Ishikawa (cell line): ENCODE measurements at regions not wholly inside any gene's neighbourhood (a gene's known extent, or its start where the extent isn't known, plus 50 kb on each side); places are given as distances from the start of the nearest gene placed in this dataset.

ENCODE experiments used
- CEBPB ChIP-seq: IDR thresholded peaks from 2 replicates; pipeline ENCODE4 v1.6.1; 2012
- CREB1 ChIP-seq: IDR thresholded peaks from 2 replicates; pipeline ENCODE4 v1.6.1; 2012; ENCODE audit warnings: low read depth
- EGR1 ChIP-seq: IDR thresholded peaks from 2 replicates; pipeline ENCODE4 v1.6.1; 2012
- EP300 ChIP-seq: IDR thresholded peaks from 2 replicates; pipeline ENCODE4 v1.6.1; 2012; ENCODE audit warnings: borderline replicate concordance
- FOXM1 ChIP-seq: IDR thresholded peaks from 2 replicates; pipeline ENCODE4 v1.6.1; 2012; ENCODE audit warnings: low read depth, borderline replicate concordance
- NFIC ChIP-seq: IDR thresholded peaks from 2 replicates; pipeline ENCODE4 v1.6.1; 2012
- RAD21 ChIP-seq: IDR thresholded peaks from 2 replicates; pipeline ENCODE4 v1.6.1; 2012; ENCODE audit warnings: low read depth
- TAF1 ChIP-seq: IDR thresholded peaks from 2 replicates; pipeline ENCODE4 v1.6.1; 2012; ENCODE audit warnings: low read depth, mild to moderate bottlenecking
- TCF12 ChIP-seq: IDR thresholded peaks from 2 replicates; pipeline ENCODE4 v1.6.1; 2012; ENCODE audit warnings: low read depth
- TEAD4 ChIP-seq: IDR thresholded peaks from 2 replicates; pipeline ENCODE4 v1.6.1; 2012
- YY1 ChIP-seq: IDR thresholded peaks from 2 replicates; pipeline ENCODE4 v1.6.1; 2012; ENCODE audit warnings: low read depth
- ZBTB7A ChIP-seq: IDR thresholded peaks from 2 replicates; pipeline ENCODE4 v1.6.1; 2012; ENCODE audit warnings: low read depth
- TF ChIP-seq, protein P1 (sequence below): IDR thresholded peaks from 2 replicates; pipeline ENCODE4 v1.6.1; 2012
- TF ChIP-seq, protein P2 (sequence below): IDR thresholded peaks from 2 replicates; pipeline ENCODE4 v1.6.1; 2012
- TF ChIP-seq, protein P3 (sequence below): IDR thresholded peaks from 2 replicates; pipeline ENCODE4 v1.6.1; 2012; ENCODE audit warnings: low read depth, mild to moderate bottlenecking

DNA sequence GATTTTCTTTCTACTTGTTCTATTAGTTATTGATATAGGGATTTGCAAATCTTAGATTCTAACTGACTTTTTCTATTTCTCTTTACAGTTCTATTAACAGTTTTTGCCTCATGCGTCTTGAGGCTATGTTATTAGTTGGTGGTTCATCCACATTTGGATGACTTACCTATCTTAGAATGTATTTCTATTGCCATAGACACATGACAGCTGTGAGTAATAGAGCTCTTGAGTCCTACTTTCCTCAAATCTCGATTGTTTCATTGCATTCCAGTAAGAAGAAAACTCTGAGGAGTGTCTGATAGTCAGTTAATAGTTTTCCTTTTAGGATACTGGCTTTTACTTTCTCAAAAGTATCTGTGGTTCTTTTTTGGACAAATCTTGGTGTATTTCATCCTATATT lies 241.4 kb upstream of the ZNF32 start:
- no peak for TF ChIP-seq TCF12
- TF ChIP-seq ZBTB7A, result no peak
- no peak for TF ChIP-seq NFIC
- no peak for TF ChIP-seq FOXM1
- no peak for TF ChIP-seq YY1
- no peak for TF ChIP-seq EGR1
- no peak for TF ChIP-seq RAD21
- TF ChIP-seq, protein P1, sequence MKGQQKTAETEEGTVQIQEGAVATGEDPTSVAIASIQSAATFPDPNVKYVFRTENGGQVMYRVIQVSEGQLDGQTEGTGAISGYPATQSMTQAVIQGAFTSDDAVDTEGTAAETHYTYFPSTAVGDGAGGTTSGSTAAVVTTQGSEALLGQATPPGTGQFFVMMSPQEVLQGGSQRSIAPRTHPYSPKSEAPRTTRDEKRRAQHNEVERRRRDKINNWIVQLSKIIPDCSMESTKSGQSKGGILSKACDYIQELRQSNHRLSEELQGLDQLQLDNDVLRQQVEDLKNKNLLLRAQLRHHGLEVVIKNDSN, result no peak
- TF ChIP-seq TAF1, result no peak
- TF ChIP-seq, protein P2, sequence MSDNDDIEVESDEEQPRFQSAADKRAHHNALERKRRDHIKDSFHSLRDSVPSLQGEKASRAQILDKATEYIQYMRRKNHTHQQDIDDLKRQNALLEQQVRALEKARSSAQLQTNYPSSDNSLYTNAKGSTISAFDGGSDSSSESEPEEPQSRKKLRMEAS, result no peak
- TF ChIP-seq, protein P3, sequence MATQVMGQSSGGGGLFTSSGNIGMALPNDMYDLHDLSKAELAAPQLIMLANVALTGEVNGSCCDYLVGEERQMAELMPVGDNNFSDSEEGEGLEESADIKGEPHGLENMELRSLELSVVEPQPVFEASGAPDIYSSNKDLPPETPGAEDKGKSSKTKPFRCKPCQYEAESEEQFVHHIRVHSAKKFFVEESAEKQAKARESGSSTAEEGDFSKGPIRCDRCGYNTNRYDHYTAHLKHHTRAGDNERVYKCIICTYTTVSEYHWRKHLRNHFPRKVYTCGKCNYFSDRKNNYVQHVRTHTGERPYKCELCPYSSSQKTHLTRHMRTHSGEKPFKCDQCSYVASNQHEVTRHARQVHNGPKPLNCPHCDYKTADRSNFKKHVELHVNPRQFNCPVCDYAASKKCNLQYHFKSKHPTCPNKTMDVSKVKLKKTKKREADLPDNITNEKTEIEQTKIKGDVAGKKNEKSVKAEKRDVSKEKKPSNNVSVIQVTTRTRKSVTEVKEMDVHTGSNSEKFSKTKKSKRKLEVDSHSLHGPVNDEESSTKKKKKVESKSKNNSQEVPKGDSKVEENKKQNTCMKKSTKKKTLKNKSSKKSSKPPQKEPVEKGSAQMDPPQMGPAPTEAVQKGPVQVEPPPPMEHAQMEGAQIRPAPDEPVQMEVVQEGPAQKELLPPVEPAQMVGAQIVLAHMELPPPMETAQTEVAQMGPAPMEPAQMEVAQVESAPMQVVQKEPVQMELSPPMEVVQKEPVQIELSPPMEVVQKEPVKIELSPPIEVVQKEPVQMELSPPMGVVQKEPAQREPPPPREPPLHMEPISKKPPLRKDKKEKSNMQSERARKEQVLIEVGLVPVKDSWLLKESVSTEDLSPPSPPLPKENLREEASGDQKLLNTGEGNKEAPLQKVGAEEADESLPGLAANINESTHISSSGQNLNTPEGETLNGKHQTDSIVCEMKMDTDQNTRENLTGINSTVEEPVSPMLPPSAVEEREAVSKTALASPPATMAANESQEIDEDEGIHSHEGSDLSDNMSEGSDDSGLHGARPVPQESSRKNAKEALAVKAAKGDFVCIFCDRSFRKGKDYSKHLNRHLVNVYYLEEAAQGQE, result no peak
- no peak for TF ChIP-seq CEBPB
- TF ChIP-seq EP300, result no peak
- no peak for TF ChIP-seq CREB1
- no peak for TF ChIP-seq TEAD4

DNA sequence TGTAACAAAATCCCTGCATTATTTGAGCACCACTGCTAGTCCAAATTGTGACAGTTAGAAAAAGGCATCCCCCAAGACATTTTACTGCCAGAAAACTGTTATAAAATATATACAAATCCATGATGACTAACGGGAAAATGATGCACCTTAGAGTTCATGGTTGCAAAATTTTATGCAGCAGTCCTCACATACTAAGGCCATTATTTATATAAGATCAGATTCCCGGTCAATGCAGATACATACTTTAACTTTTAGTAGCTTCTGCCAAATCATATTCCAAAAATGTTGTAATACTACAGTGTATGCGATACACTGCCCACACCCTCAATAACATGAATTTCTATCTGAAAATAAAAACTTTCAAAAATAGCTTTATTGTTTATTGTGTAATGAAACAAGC lies 239.9 kb upstream of the ZNF32 start:
- TF ChIP-seq TCF12 (no peak), EP300 (no peak), RAD21 (no peak), EGR1 (no peak), NFIC (no peak), ZBTB7A (no peak), FOXM1 (no peak), CEBPB (no peak), TAF1 (no peak), CREB1 (no peak), TEAD4 (no peak), YY1 (no peak)
- TF ChIP-seq, protein P1, result no peak
- TF ChIP-seq, protein P2, result no peak
- TF ChIP-seq, protein P3, result no peak

DNA sequence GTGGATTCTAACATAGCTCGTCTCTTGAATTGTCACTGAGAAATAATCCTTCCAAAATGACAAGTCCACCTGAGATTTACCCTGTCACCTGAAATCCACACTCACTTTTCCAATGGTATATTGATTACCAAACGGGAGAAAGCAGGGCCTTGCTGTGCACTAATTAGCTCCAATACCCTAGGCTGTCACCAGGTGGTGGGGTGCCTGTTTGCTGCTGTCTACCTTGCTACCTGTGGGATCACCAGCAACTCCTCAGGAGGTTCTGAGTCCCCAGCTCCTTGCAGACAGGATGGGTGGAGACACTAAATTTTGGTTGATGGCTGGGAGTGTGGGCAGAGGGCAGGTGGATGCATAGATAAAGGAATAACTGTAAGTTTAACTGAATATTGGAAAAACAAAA lies 237.2 kb upstream of the ZNF32 start:
- TF ChIP-seq EGR1, result no peak
- TF ChIP-seq, protein P3, result no peak

DNA sequence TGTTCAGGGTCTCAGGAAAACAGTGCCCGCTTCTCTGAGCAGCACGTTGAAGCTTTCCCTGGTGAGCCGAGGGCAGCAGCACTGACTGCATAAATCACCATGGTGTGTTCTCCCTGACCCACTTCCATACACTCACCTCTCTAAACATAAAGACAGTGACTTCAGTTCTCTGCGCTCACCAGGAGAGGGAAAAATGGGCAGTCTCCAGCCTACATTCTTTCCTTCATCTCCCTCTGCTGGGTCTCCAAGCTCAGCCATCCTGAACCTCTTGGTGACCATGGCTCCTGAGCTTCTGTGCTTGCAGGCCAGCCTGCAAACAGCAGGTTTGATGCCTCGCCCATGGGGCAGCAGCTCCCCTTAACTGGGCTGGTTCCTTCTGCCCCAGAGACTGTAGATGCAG lies 236.6 kb upstream of the ZNF32 start:
- no peak for TF ChIP-seq EP300
- TF ChIP-seq, protein P1, result no peak
- TF ChIP-seq CREB1, result no peak
- no peak for TF ChIP-seq RAD21
- TF ChIP-seq CEBPB, result no peak
- TF ChIP-seq TEAD4, result no peak
- TF ChIP-seq, protein P3, result no peak
- TF ChIP-seq EGR1, result no peak
- TF ChIP-seq TCF12, result no peak
- TF ChIP-seq TAF1, result no peak
- TF ChIP-seq, protein P2, result no peak
- no peak for TF ChIP-seq YY1
